ENCODE measurements at regions not wholly inside any gene's neighbourhood (a gene's known extent, or its start where the extent isn't known, plus 50 kb on each side); places are given as distances from the start of the nearest gene placed in this dataset.

DNA sequence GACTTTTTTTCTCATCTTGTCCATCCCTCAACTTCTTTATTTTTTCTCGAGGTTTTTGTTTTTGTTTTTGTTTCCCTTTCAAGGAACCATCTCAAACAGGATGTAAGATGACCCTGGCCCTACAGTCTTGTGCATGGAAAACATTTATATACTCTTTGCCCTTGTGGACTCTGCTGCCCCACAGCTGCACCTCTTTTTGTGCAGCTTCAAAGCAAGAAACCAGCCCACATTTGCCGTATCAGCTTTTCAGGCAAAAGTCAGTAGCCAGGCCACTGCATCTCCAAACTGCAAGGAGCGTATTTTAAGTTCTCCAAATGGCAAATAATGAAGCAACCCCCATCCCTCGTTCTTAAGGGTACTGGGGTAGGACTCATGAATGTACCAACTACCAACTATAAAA is 756.5 kb downstream of the C4orf33 start:
- TF ChIP-seq SUZ12 (IDR thresholded peaks at IDR 0.05; ENCODE audit: extremely low read depth, insufficient read depth, insufficient read length), result no peak
- TF ChIP-seq YY1 (IDR thresholded peaks at IDR 0.05; ENCODE audit: insufficient read depth, insufficient read length), result no peak
- no peak for TF ChIP-seq ZNF274 (IDR thresholded peaks at IDR 0.05; ENCODE audit: low read depth, low read length)
